HEK293 (cell line): ENCODE measurements at regions not wholly inside any gene's neighbourhood (a gene's known extent, or its start where the extent isn't known, plus 50 kb on each side); places are given as distances from the start of the nearest gene placed in this dataset.

Source experiments
- GFI1B ChIP-seq: fragments of 450-650 bp; formaldehyde crosslinking; IDR thresholded peaks from 2 replicates; pipeline ENCODE4 v1.5.1; 2016; ENCODE audit warnings: missing biosample characterization, missing genetic modification characterization
- GLI2 ChIP-seq: fragments of 450-650 bp; formaldehyde crosslinking; IDR thresholded peaks from 2 replicates; pipeline ENCODE4; 2017; ENCODE audit warnings: missing biosample characterization, missing genetic modification characterization, low read depth, borderline replicate concordance
- GLIS2 ChIP-seq: fragments of 450-650 bp; formaldehyde crosslinking; IDR thresholded peaks from 2 replicates; pipeline ENCODE4 v1.5.1; 2016; ENCODE audit warnings: missing biosample characterization, missing genetic modification characterization
- HIC1 ChIP-seq: fragments of 450-650 bp; formaldehyde crosslinking; IDR thresholded peaks from 2 replicates; pipeline ENCODE4 v1.5.1; 2016; ENCODE audit warnings: missing biosample characterization, missing genetic modification characterization
- OVOL3 ChIP-seq: fragments of 450-650 bp; formaldehyde crosslinking; IDR thresholded peaks from 2 replicates; pipeline ENCODE4 v1.5.1; 2016; ENCODE audit warnings: missing biosample characterization, missing genetic modification characterization
- PRDM10 ChIP-seq: fragments of 450-650 bp; formaldehyde crosslinking; IDR thresholded peaks from 2 replicates; pipeline ENCODE4 v1.5.1; 2016; ENCODE audit warnings: missing biosample characterization, missing genetic modification characterization
- REST ChIP-seq: fragments of 450-650 bp; formaldehyde crosslinking; IDR thresholded peaks from 2 replicates; pipeline ENCODE4 v1.5.1; 2016; ENCODE audit warnings: missing biosample characterization, missing genetic modification characterization
- TSHZ1 ChIP-seq: fragments of 450-650 bp; formaldehyde crosslinking; IDR thresholded peaks from 2 replicates; pipeline ENCODE4 v1.5.1; 2016; ENCODE audit warnings: missing biosample characterization, missing genetic modification characterization, borderline replicate concordance
- ZBTB11 ChIP-seq: fragments of 450-650 bp; formaldehyde crosslinking; conservative IDR thresholded peaks from 2 replicates; pipeline ENCODE4 v1.5.1; 2016; ENCODE audit warnings: low read depth, missing biosample characterization, missing genetic modification characterization
- ZBTB26 ChIP-seq: fragments of 450-650 bp; formaldehyde crosslinking; optimal IDR thresholded peaks from 2 replicates; pipeline ENCODE3; 2016; ENCODE audit warnings: missing biosample characterization, mild to moderate bottlenecking, missing genetic modification characterization
- ZNF10 ChIP-seq: fragments of 450-650 bp; formaldehyde crosslinking; IDR thresholded peaks from 2 replicates; pipeline ENCODE4 v1.5.1; 2017; ENCODE audit warnings: missing biosample characterization, missing genetic modification characterization
- ZNF174 ChIP-seq: fragments of 450-650 bp; formaldehyde crosslinking; IDR thresholded peaks from 2 replicates; pipeline ENCODE4 v1.5.0; 2017; ENCODE audit warnings: missing biosample characterization, mild to moderate bottlenecking, missing genetic modification characterization
- ZNF18 ChIP-seq: fragments of 450-650 bp; formaldehyde crosslinking; IDR thresholded peaks from 2 replicates; pipeline ENCODE4 v1.5.1; 2016; ENCODE audit warnings: missing biosample characterization, missing genetic modification characterization
- ZNF24 ChIP-seq: fragments of 450-650 bp; formaldehyde crosslinking; IDR thresholded peaks from 2 replicates; pipeline ENCODE4 v1.5.1; 2016; ENCODE audit warnings: missing biosample characterization, missing genetic modification characterization
- ZNF341 ChIP-seq: fragments of 450-650 bp; formaldehyde crosslinking; IDR thresholded peaks from 2 replicates; pipeline ENCODE4; 2016; ENCODE audit warnings: low read depth, missing biosample characterization, missing genetic modification characterization
- ZNF558 ChIP-seq: fragments of 450-650 bp; formaldehyde crosslinking; IDR thresholded peaks from 2 replicates; pipeline ENCODE4 v1.5.1; 2016; ENCODE audit warnings: missing biosample characterization, missing genetic modification characterization
- ZNF585B ChIP-seq: fragments of 450-650 bp; formaldehyde crosslinking; IDR thresholded peaks from 2 replicates; pipeline ENCODE4 v1.5.1; 2016; ENCODE audit warnings: missing biosample characterization, missing genetic modification characterization
- ZNF76 ChIP-seq: fragments of 450-650 bp; formaldehyde crosslinking; IDR thresholded peaks from 2 replicates; pipeline ENCODE4; 2016; ENCODE audit warnings: low read depth, missing biosample characterization, missing genetic modification characterization, borderline replicate concordance
- ZNF843 ChIP-seq: fragments of 450-650 bp; formaldehyde crosslinking; IDR thresholded peaks from 2 replicates; pipeline ENCODE4 v1.5.1; 2016; ENCODE audit warnings: missing biosample characterization, missing genetic modification characterization

- TF ChIP-seq ZBTB11 (tag by site-specific recombination) (0 out of 2 replicates have a peak, but pooled peaks have one; percentile 16), HIC1 (tag by site-specific recombination) (peak; percentile 72), GLI2 (tag by site-specific recombination) (peak; percentile 48; the same call in 1 of the 2 replicates), ZNF174 (tag by site-specific recombination) (no peak), REST (tag by site-specific recombination) (no peak), TSHZ1 (tag by site-specific recombination) (0 out of 2 replicates have a peak, but pooled peaks have one; percentile 36), ZNF341 (tag by site-specific recombination) (peak; percentile 95), GFI1B (tag by site-specific recombination) (peak; percentile 48; the same call in 1 of the 2 replicates), ZBTB26 (tag by site-specific recombination) (no peak), ZNF24 (peak; percentile 70; the same call in 1 of the 2 replicates), OVOL3 (tag by site-specific recombination) (no peak), ZNF10 (tag by site-specific recombination) (peak; percentile 84), ZNF76 (tag by site-specific recombination) (no peak), ZNF18 (tag by site-specific recombination) (peak; percentile 66; the same call in 1 of the 2 replicates), ZNF843 (peak; percentile 88), ZNF558 (tag by site-specific recombination) (peak; percentile 42; the same call in 1 of the 2 replicates), GLIS2 (peak; percentile 34; the same call in 1 of the 2 replicates), ZNF585B (tag by site-specific recombination) (no peak), PRDM10 (tag by site-specific recombination) (peak; percentile 56)
These were observed 159.1 kb upstream of the NECTIN1 start (continued) for GRCh38 chr11:119888119-119888518.
